ENCODE measurements at regions not wholly inside any gene's neighbourhood (a gene's known extent, or its start where the extent isn't known, plus 50 kb on each side); places are given as distances from the start of the nearest gene placed in this dataset.

DNA sequence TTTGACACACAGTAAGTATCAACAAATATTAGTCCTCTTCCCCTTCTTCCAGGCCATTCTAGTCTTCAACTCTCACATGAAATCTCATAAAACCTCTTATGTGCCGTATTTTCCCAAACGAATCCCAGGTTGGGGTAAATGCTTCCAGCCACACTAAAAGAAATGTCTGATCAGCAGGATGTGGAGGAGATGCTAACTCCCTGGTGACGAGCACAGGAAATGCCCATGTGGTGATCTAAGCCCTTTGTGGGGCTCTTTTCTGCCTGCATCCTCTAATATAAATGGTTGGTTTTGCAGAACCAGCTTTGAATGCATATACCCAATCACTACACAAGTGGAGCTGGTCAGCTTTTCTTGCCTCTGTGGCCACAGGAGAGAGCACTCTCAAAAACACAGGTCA is 498.2 kb upstream of the ERCC4 start:
- TF ChIP-seq, protein P1, sequence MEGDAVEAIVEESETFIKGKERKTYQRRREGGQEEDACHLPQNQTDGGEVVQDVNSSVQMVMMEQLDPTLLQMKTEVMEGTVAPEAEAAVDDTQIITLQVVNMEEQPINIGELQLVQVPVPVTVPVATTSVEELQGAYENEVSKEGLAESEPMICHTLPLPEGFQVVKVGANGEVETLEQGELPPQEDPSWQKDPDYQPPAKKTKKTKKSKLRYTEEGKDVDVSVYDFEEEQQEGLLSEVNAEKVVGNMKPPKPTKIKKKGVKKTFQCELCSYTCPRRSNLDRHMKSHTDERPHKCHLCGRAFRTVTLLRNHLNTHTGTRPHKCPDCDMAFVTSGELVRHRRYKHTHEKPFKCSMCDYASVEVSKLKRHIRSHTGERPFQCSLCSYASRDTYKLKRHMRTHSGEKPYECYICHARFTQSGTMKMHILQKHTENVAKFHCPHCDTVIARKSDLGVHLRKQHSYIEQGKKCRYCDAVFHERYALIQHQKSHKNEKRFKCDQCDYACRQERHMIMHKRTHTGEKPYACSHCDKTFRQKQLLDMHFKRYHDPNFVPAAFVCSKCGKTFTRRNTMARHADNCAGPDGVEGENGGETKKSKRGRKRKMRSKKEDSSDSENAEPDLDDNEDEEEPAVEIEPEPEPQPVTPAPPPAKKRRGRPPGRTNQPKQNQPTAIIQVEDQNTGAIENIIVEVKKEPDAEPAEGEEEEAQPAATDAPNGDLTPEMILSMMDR (IDR thresholded peaks at IDR 0.05): no peak
- TF ChIP-seq POLR2A (IDR thresholded peaks at IDR 0.05) (no peak), POLR2AphosphoS5 (IDR thresholded peaks at IDR 0.05) (no peak), EP300 (IDR thresholded peaks at IDR 0.05) (no peak)

Data from upper lobe of left lung (tissue), 4 donors.